Dendritic cell treated with granulocyte-macrophage colony-stimulating factor and Interleukin-4, amounts not matched to agents 40 ng/mL and 50 ng/mL, for 4 days (primary cell): ENCODE measurements at regions not wholly inside any gene's neighbourhood (a gene's known extent, or its start where the extent isn't known, plus 50 kb on each side); places are given as distances from the start of the nearest gene placed in this dataset.
"Not testable (repeated sequence)": the region's sequence is repeated elsewhere in the genome, so short reads cannot be mapped to it uniquely, and the experiment has no call there.

Source experiments
- H3K27ac Mint-ChIP-seq: one replicate; pipeline ENCODE4 v1.8.0; 2022; ENCODE audit warnings: mild to moderate bottlenecking, mixed read lengths
- H3K27me3 Mint-ChIP-seq: one replicate; pipeline ENCODE4 v1.8.0; 2022; ENCODE audit warnings: mild to moderate bottlenecking, mixed read lengths
- H3K36me3 Mint-ChIP-seq: one replicate; pipeline ENCODE4 v1.8.0; 2022; ENCODE audit warnings: low read depth, mixed read lengths
- H3K4me1 Mint-ChIP-seq: one replicate; pipeline ENCODE4 v1.8.0; 2022; ENCODE audit warnings: low read depth, mixed read lengths
- H3K4me3 Mint-ChIP-seq: one replicate; pipeline ENCODE4 v1.8.0; 2022; ENCODE audit warnings: mild to moderate bottlenecking, moderate library complexity, mixed read lengths
- H3K9me3 Mint-ChIP-seq: one replicate; pipeline ENCODE4 v1.8.0; 2022; ENCODE audit warnings: mixed read lengths
- intact Hi-C: fragments of 100-400 bp; cut with micrococcal nuclease; formaldehyde crosslinking; loops from one replicate; pipeline ENCODE4 v1.15.0; 2022

DNA sequence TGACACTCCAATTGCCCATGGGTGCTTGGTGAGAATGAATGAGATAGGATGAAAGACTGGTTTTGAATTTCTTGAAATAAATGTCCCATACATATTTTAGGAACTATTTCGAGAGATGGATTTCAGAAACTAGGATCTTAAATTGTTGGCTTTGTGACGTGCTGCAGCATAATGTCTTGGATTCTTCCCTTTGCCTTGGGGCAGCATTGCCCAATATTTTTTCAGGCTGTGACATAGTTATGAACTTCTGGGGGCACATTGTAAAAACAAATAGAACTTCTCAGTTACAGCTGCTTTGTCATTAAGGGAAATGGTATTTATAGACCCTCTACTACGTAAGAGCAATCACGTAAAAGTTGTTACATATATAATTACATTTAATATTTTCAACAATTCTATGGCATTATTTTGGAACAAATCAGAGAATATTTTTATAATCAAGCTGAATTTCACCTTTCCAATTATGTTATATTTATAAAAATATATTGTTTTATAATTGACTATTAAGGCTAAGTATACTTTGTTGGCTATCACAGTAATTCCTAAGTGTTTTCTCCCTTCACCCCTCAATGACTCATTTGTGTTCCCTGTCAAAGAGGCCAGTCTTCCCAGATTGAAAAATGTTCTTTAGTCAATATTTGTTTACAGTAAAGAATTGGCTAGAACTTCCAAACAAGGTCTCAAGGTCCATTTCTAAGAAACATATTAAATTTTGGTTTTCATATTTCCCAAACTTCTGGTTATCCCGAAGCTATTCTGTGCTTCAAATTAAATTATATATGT, 1388.3 kb upstream of the ACO1 start:
- H3K27ac Mint-ChIP-seq: no peak overlapping the region
- no peaks in the 10 kb centered on the region for H3K27me3 Mint-ChIP-seq
- no peaks in the 10 kb centered on the region for H3K4me1 Mint-ChIP-seq
- intact Hi-C loops: no loop called here
- no peaks in the 10 kb centered on the region for H3K36me3 Mint-ChIP-seq
- H3K9me3 Mint-ChIP-seq: peaks cover 9% of the 10 kb centered on the region
- no peak overlapping the region for H3K4me3 Mint-ChIP-seq

DNA sequence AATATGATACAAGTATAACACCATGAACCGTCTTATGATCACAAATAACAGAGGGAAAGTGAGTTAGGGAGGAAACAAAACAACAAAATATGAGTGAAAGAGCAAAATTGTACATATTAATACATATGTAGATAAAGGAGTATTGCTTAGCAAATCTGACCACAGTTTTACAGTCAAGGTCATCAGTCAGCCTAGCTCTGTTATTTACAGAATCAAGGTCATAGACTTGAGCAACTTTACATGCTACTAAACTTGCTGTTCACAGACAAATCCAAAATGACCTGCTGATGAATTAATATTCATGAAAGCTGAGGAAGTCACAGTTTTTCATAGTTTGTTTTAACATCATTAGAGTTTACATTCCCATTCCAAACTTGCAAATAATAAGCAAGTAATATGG, 1387.7 kb upstream of the ACO1 start:
- Mint-ChIP-seq H3K4me1 (no peaks in the 10 kb centered on the region), H3K9me3 (peaks cover 14% of the 10 kb centered on the region)
- intact Hi-C loops: no loop called here

DNA sequence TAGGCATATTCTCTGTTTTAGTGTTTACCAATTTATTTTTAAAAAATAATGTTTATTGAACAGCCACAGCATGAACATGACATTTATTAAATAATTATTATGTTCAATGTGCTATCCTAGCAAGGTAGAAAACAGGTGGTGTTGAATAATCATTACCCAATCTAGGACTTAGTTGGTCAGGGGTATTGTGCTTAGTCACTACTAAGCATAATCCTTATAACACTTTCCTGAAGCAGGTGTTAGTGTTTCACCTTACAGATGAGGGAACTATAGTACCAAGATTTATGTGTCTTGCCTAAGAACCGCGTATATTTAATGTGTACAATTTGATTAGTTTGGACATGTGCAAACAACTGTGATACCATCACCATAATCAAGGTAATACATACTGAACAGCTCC, 1387.2 kb upstream of the ACO1 start:
- Mint-ChIP-seq H3K9me3 (peaks cover 19% of the 10 kb centered on the region), H3K27me3 (no peaks in the 10 kb centered on the region), H3K4me1 (no peaks in the 10 kb centered on the region), H3K36me3 (no peaks in the 10 kb centered on the region), H3K27ac (no peak overlapping the region), H3K4me3 (no peak overlapping the region)
- intact Hi-C loops: no loop called here

More for the DNA sequence above, 1387.7 kb upstream of the ACO1 start:
- no peaks in the 10 kb centered on the region for H3K27me3 Mint-ChIP-seq
- no peaks in the 10 kb centered on the region for H3K36me3 Mint-ChIP-seq
- no peak overlapping the region for H3K27ac Mint-ChIP-seq
- H3K4me3 Mint-ChIP-seq: no peak overlapping the region

DNA sequence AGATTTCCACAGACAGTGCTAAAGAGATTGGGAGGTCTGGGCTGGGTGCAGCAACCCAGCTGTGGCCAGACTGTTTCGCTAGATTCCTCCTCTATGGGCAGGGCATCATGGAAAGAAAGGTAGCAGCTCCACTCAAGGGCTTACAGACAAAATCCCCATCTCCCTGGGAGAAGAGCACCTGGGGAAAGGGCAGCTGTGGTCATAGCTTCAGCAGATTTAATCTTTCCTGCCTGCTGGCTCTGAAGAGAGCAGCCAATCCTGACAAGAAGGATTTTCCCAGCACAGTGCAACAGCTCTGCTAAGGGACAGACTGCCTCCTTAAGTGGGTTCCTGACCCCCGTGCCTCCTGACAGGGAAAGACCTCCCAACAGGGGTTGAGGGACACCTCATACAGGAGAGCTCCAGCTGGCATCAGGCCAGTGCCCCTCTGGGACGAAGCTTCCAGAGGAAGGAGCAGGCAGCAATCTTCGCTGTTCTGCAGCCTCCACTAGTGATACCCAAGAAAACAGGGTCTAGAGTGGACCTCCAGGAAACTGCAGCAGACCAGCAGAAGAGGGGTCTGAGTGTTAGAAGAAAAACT, 1379.3 kb upstream of the ACO1 start:
- intact Hi-C loops: no loop called here
- Mint-ChIP-seq H3K4me1 (no peaks in the 10 kb centered on the region), H3K27ac (no peak overlapping the region), H3K27me3 (no peaks in the 10 kb centered on the region), H3K9me3 (peaks cover 53% of the 10 kb centered on the region), H3K36me3 (no peaks in the 10 kb centered on the region), H3K4me3 (no peak overlapping the region)

DNA sequence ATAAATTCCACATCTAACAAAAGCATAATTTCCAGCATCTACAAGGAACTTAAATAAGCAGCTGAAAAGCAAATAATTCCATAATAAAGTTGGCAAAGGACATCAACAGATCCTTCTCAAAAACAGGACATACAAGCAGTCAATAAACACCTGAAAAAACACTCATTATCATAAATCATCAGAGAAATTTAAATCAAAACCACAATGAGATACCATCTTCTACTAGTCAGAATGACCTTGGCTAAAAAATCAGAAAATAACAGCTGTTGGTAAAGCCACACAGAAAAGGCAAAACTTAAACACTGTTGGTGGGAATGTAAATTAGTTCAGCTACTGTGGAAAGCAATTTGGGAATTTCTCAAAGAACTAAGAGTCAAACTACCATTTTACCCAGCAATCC, 1371.1 kb upstream of the ACO1 start:
- H3K4me1 Mint-ChIP-seq: no peaks in the 10 kb centered on the region
- no peak overlapping the region for H3K4me3 Mint-ChIP-seq
- no peaks in the 10 kb centered on the region for H3K36me3 Mint-ChIP-seq
- no peaks in the 10 kb centered on the region for H3K27me3 Mint-ChIP-seq
- no peak overlapping the region for H3K27ac Mint-ChIP-seq
- intact Hi-C loops: no loop called here
- no peaks in the 10 kb centered on the region for H3K9me3 Mint-ChIP-seq

DNA sequence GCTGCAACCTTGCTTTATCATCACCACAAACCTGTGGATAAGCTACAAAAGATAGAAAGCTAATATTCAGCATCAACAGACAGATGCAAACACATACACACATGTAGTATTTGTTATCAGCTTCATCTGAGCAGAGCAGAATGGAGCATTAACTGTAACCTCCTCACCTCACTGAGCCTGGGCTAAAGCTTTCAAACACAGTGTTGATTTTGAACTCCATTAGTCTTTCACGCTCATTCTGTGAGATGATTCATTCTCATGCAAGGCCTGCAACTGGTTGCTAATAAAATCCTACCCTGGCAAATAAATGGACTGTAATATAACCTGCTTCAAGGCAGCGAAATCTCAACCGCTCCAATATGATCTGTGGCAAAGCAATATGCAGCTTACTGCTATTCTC, 1360.6 kb upstream of the ACO1 start:
- Mint-ChIP-seq H3K27ac (no peak overlapping the region), H3K4me1 (no peaks in the 10 kb centered on the region), H3K36me3 (no peaks in the 10 kb centered on the region), H3K4me3 (no peak overlapping the region), H3K27me3 (no peaks in the 10 kb centered on the region), H3K9me3 (no peaks in the 10 kb centered on the region)
- intact Hi-C loops: no loop called here

DNA sequence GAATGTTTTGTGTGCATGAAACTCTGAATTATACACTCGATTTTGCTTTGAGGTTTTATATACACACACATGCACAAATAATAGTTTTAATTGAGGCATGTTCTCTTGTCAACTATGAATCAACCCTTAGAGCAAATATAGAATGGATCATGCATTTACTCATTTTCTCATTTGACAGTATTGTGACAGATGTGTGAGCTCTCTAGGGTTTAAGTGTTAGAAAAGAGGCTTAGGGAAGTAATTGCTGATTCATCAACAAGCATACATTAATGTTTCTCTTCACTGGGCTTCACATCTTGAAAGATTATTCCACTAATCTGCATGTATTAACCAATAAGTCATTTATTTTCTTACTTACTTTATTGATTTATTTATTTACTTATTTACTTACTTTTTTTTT, 1356.8 kb upstream of the ACO1 start:
- Mint-ChIP-seq H3K27me3 (no peaks in the 10 kb centered on the region), H3K36me3 (no peaks in the 10 kb centered on the region), H3K4me1 (no peaks in the 10 kb centered on the region), H3K4me3 (no peak overlapping the region), H3K27ac (no peak overlapping the region), H3K9me3 (no peaks in the 10 kb centered on the region)
- intact Hi-C loops: no loop called here

DNA sequence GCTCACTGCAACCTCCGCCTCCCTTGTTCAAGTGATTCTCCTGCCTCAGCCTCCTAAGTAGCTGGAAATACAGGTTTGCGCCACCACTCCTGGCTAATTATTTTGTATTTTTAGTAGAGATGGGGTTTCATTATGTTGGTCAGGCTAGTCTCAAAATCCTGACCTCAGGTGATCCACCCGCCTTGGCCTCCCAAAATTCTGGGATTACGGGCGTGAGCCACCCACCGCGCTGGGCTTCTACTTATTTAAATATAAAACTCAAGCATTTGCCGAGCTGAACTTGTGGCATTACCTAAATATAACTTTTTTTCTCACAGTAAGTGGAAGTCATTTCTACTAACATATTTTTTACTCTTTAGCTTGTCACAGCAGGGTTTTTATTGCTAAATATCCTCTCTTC, 1356.3 kb upstream of the ACO1 start:
- Mint-ChIP-seq H3K27me3 (no peaks in the 10 kb centered on the region), H3K4me1 (no peaks in the 10 kb centered on the region), H3K36me3 (no peaks in the 10 kb centered on the region), H3K27ac (no peak overlapping the region), H3K4me3 (no peak overlapping the region), H3K9me3 (no peaks in the 10 kb centered on the region)
- intact Hi-C loops: no loop called here

DNA sequence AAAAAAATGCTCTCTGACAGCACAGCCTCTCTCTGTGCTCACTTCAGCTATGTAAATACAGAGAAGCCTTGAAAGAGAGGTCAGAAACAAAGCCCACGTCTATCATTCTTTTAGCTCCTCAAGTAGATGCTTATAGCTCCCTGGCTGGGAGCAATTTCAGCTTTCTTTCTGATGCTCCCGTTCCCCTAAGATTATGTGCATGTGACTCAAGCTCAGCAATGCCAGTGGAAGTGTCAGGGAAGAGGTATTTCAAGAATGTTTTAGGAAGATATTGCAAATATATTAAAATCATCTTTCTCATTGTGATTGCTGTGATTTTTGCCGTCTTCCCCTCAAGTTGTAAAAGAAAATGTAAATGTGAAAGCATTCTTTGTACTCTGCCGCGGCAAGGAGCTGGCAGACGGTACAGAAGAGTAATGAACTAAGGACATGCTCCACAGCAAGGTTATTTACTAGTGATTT, 1353.7 kb upstream of the ACO1 start:
- no peak overlapping the region for H3K27ac Mint-ChIP-seq
- no peaks in the 10 kb centered on the region for H3K9me3 Mint-ChIP-seq
- H3K4me3 Mint-ChIP-seq: no peak overlapping the region
- H3K36me3 Mint-ChIP-seq: no peaks in the 10 kb centered on the region
- no peaks in the 10 kb centered on the region for H3K4me1 Mint-ChIP-seq
- intact Hi-C loops: no loop called here
- no peaks in the 10 kb centered on the region for H3K27me3 Mint-ChIP-seq

DNA sequence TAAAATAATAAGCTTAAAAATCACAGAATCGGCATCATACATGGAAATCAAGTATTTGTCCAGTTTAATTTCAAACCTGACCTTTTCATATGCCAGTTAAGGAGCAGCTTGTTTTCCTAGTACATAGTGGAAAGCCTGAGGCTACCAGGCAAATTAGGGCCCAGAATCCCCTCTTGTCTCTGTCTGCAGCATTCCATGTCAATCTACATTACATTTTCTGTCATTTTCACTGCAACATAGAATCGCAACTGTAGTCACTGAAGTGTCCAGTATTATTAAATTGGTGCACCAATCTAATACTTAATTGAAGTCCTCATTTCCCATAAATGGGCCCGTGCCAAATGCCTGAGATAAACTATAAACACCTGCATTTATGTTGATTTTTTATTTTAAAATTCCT, 1352.2 kb upstream of the ACO1 start:
- H3K27ac Mint-ChIP-seq: no peak overlapping the region
- no peaks in the 10 kb centered on the region for H3K4me1 Mint-ChIP-seq
- intact Hi-C loops: no loop called here
- no peaks in the 10 kb centered on the region for H3K9me3 Mint-ChIP-seq
- no peaks in the 10 kb centered on the region for H3K36me3 Mint-ChIP-seq
- H3K4me3 Mint-ChIP-seq: no peak overlapping the region
- H3K27me3 Mint-ChIP-seq: no peaks in the 10 kb centered on the region

DNA sequence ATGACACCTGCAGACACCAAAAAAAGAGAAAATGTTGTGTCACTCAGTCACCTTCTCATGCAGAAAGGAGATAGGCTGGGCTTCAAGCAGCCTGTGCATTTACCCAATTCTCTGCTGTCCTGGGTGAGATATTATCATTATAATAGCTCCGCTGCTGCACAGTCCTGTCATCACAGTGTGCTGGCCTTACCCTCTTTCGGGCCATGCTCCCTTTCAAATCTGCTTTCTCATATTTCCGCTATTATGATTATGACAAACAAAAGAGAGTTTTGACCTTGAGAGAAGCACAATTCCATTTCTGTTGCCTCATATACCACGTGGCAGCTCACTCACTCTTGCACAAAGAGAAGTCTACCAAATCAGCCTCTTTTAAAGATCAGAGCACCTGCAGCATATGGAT, 1350.1 kb upstream of the ACO1 start:
- no peaks in the 10 kb centered on the region for H3K9me3 Mint-ChIP-seq
- no peaks in the 10 kb centered on the region for H3K36me3 Mint-ChIP-seq
- intact Hi-C loops: no loop called here
- no peak overlapping the region for H3K27ac Mint-ChIP-seq
- H3K4me3 Mint-ChIP-seq: no peak overlapping the region
- no peaks in the 10 kb centered on the region for H3K4me1 Mint-ChIP-seq
- H3K27me3 Mint-ChIP-seq: no peaks in the 10 kb centered on the region

DNA sequence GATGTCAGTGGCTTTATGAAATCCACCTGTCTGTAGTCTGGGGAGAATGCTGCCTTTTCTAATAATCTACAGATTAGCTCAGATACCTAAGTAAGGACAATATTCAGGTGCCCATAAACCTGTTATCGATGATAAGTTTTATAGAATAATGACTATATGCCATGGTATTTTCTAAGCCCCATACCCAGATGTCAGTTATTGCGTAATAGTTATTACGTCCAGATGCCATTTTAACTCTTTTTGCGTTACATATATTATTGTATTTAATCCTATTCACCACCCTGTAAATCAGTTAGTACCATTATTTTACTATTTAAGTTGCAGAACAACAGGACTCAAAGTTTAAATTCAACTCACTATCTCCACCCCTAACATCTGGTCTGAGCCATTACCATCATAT, 1343.9 kb upstream of the ACO1 start:
- Mint-ChIP-seq H3K36me3 (no peaks in the 10 kb centered on the region), H3K9me3 (no peaks in the 10 kb centered on the region), H3K4me1 (no peaks in the 10 kb centered on the region), H3K27me3 (no peaks in the 10 kb centered on the region), H3K27ac (no peak overlapping the region), H3K4me3 (no peak overlapping the region)
- intact Hi-C loops: no loop called here

DNA sequence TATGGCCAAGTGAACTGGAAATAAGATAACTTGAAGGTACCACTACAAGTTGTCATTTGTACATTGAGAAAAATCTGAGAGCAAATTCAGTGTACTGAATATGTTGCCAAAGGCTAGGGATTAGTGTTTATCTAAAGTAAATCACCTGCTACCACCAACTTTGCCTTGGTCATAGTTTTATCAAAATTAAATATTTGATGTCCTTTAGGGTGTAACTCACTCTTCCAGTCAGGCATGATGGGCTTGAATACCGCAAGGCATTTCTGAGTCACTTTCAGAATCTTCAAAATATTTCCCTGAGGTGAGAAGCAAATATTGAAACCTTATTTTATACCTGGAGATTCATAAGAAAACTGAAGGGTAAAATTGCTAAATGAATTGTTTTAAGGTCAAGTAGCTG, 1338.6 kb upstream of the ACO1 start:
- intact Hi-C loops: no loop called here
- Mint-ChIP-seq H3K4me3 (no peak overlapping the region), H3K4me1 (no peaks in the 10 kb centered on the region), H3K36me3 (no peaks in the 10 kb centered on the region), H3K27me3 (no peaks in the 10 kb centered on the region), H3K9me3 (no peaks in the 10 kb centered on the region), H3K27ac (no peak overlapping the region)

DNA sequence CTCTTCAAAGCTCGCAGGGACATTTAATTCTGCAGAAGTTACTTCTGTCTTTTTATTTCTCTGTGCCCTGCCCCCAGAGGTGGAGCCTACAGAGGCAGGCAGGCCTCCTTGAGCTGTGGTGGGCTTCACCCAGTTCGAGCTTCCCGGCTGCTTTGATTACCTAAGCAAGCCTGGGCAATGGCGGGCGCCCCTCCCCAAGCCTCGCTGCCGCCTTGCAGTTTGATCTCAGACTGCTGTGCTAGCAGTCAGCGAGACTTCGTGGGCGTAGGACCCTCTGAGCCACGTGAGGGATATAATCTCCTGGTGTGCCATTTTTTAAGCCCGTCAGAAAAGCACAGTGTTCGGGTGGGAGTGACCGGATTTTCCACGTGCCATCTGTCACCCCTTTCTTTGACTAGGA, 1322.9 kb upstream of the ACO1 start:
- peaks cover 18% of the 10 kb centered on the region for H3K9me3 Mint-ChIP-seq
- intact Hi-C loops: not testable (repeated sequence)

DNA sequence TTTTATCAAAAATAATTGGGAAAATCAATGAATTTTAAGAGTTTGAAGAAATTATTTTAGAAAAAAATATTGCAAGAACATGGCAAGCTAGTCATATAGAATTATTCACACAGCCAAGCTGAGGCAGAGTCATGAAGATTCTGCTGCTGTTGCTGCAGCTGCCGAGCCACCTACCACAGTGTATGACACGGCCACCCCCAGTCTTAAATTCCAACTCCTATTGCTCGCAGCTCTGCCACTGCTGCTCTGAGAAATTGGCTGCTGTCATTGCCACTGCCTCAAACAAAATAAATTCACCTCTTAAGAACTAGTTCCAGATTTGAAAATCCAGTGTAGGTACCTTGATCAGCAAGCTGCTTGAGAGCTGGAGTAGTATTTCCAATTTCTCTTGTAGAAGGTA, 1318.8 kb upstream of the ACO1 start:
- intact Hi-C loops: no loop called here
- no peaks in the 10 kb centered on the region for H3K4me1 Mint-ChIP-seq
- H3K4me3 Mint-ChIP-seq: no peak overlapping the region
- H3K27me3 Mint-ChIP-seq: no peaks in the 10 kb centered on the region
- no peak overlapping the region for H3K27ac Mint-ChIP-seq
- H3K9me3 Mint-ChIP-seq: peaks cover 18% of the 10 kb centered on the region
- no peaks in the 10 kb centered on the region for H3K36me3 Mint-ChIP-seq

More for the DNA sequence above, 1322.9 kb upstream of the ACO1 start:
- not testable (repeated sequence) for H3K4me1 Mint-ChIP-seq, H3K36me3 Mint-ChIP-seq, H3K4me3 Mint-ChIP-seq, H3K27ac Mint-ChIP-seq, H3K27me3 Mint-ChIP-seq
